ENCODE measurements at regions not wholly inside any gene's neighbourhood (a gene's known extent, or its start where the extent isn't known, plus 50 kb on each side); places are given as distances from the start of the nearest gene placed in this dataset.
"Not testable (repeated sequence)": the region's sequence is repeated elsewhere in the genome, so short reads cannot be mapped to it uniquely, and the experiment has no call there.

GRCh38 chr6:133779916-133780695 is 108.8 kb upstream of the TCF21 start:
- Histone ChIP-seq H3K9me3 (replicated peaks) (no peaks in the 10 kb centered on the region), H3K27ac (no peak overlapping the region), H3K4me1 (replicated peaks) (no peaks in the 10 kb centered on the region), H3K27me3 (replicated peaks) (no peaks in the 10 kb centered on the region), H3K36me3 (no peaks in the 10 kb centered on the region), H3K4me3 (no peak overlapping the region)
- DNase-seq (ENCODE audit: low read depth in 1 of 2, low spot score in 2 of 2) = no peak

- Histone ChIP-seq H3K27ac (no peak overlapping the region), H3K4me3 (no peak overlapping the region), H3K36me3 (no peaks in the 10 kb centered on the region), H3K27me3 (replicated peaks) (no peaks in the 10 kb centered on the region), H3K9me3 (replicated peaks) (no peaks in the 10 kb centered on the region), H3K4me1 (replicated peaks) (peaks cover 9% of the 10 kb centered on the region)
- no peak for DNase-seq (ENCODE audit: low read depth in 1 of 2, low spot score in 2 of 2)
These were observed 102.9 kb upstream of the TCF21 start for GRCh38 chr6:133786016-133786415.

GRCh38 chr6:133787122-133787521 is 101.8 kb upstream of the TCF21 start:
- peaks cover 9% of the 10 kb centered on the region for H3K4me1 ChIP-seq (replicated peaks)

GRCh38 chr6:133787859-133788505 is 100.9 kb upstream of the TCF21 start:
- peak in 1 of 2 experiments; percentile 19 for DNase-seq (ENCODE audit: low read depth in 1 of 2, low spot score in 2 of 2)
- Histone ChIP-seq H3K9me3 (replicated peaks) (no peaks in the 10 kb centered on the region), H3K4me1 (replicated peaks) (peaks cover 9% of the 10 kb centered on the region), H3K36me3 (no peaks in the 10 kb centered on the region), H3K27me3 (replicated peaks) (no peaks in the 10 kb centered on the region), H3K27ac (no peak overlapping the region), H3K4me3 (no peak overlapping the region)

More at GRCh38 chr6:133787122-133787521, 101.8 kb upstream of the TCF21 start:
- Histone ChIP-seq H3K27ac (no peak overlapping the region), H3K36me3 (no peaks in the 10 kb centered on the region), H3K4me3 (no peak overlapping the region), H3K27me3 (replicated peaks) (no peaks in the 10 kb centered on the region), H3K9me3 (replicated peaks) (no peaks in the 10 kb centered on the region)
- DNase-seq (ENCODE audit: low read depth in 1 of 2, low spot score in 2 of 2) = no peak

- Histone ChIP-seq H3K9me3 (replicated peaks) (no peaks in the 10 kb centered on the region), H3K4me3 (no peak overlapping the region), H3K36me3 (no peaks in the 10 kb centered on the region), H3K27me3 (replicated peaks) (no peaks in the 10 kb centered on the region), H3K4me1 (replicated peaks) (peaks cover 9% of the 10 kb centered on the region), H3K27ac (no peak overlapping the region)
- DNase-seq (ENCODE audit: low read depth in 1 of 2, low spot score in 2 of 2) = no peak
These were observed 100.4 kb upstream of the TCF21 start for GRCh38 chr6:133788556-133788955.

- not testable (repeated sequence) for H3K4me3 ChIP-seq; H3K27me3 ChIP-seq (replicated peaks); H3K27ac ChIP-seq; H3K4me1 ChIP-seq (replicated peaks); H3K9me3 ChIP-seq (replicated peaks); DNase-seq (ENCODE audit: low read depth in 1 of 2, low spot score in 2 of 2); H3K36me3 ChIP-seq
These were observed 99.5 kb upstream of the TCF21 start for GRCh38 chr6:133789449-133789848.

GRCh38 chr6:133790756-133791155 is 98.2 kb upstream of the TCF21 start:
- not testable (repeated sequence) for H3K9me3 ChIP-seq (replicated peaks); H3K4me3 ChIP-seq; H3K36me3 ChIP-seq; H3K4me1 ChIP-seq (replicated peaks); H3K27me3 ChIP-seq (replicated peaks); DNase-seq (ENCODE audit: low read depth in 1 of 2, low spot score in 2 of 2); H3K27ac ChIP-seq

GRCh38 chr6:133795051-133795450 is 93.9 kb upstream of the TCF21 start:
- H3K27ac ChIP-seq; H3K4me3 ChIP-seq; H3K27me3 ChIP-seq (replicated peaks); H3K9me3 ChIP-seq (replicated peaks); H3K36me3 ChIP-seq; DNase-seq (ENCODE audit: low read depth in 1 of 2, low spot score in 2 of 2); H3K4me1 ChIP-seq (replicated peaks): not testable (repeated sequence)

- Histone ChIP-seq H3K27me3 (replicated peaks) (no peaks in the 10 kb centered on the region), H3K9me3 (replicated peaks) (no peaks in the 10 kb centered on the region)
These were observed 92.7 kb upstream of the TCF21 start for GRCh38 chr6:133796235-133796634.

GRCh38 chr6:133799043-133799442 is 89.9 kb upstream of the TCF21 start:
- Histone ChIP-seq H3K36me3 (no peaks in the 10 kb centered on the region), H3K27me3 (replicated peaks) (no peaks in the 10 kb centered on the region), H3K4me3 (no peak overlapping the region), H3K9me3 (replicated peaks) (no peaks in the 10 kb centered on the region), H3K27ac (no peak overlapping the region), H3K4me1 (replicated peaks) (no peaks in the 10 kb centered on the region)
- no peak for DNase-seq (ENCODE audit: low read depth in 1 of 2, low spot score in 2 of 2)

More at GRCh38 chr6:133796235-133796634, 92.7 kb upstream of the TCF21 start:
- Histone ChIP-seq H3K4me1 (replicated peaks) (no peaks in the 10 kb centered on the region), H3K27ac (no peak overlapping the region), H3K36me3 (no peaks in the 10 kb centered on the region), H3K4me3 (no peak overlapping the region)
- no peak for DNase-seq (ENCODE audit: low read depth in 1 of 2, low spot score in 2 of 2)

- no peak for DNase-seq (ENCODE audit: low read depth in 1 of 2, low spot score in 2 of 2)
- Histone ChIP-seq H3K9me3 (replicated peaks) (no peaks in the 10 kb centered on the region), H3K4me1 (replicated peaks) (no peaks in the 10 kb centered on the region), H3K36me3 (no peaks in the 10 kb centered on the region), H3K27ac (no peak overlapping the region), H3K27me3 (replicated peaks) (no peaks in the 10 kb centered on the region), H3K4me3 (no peak overlapping the region)
These were observed 86.1 kb upstream of the TCF21 start for GRCh38 chr6:133802861-133803260.

GRCh38 chr6:133804265-133804664 is 84.6 kb upstream of the TCF21 start:
- no peaks in the 10 kb centered on the region for H3K27me3 ChIP-seq (replicated peaks)
- no peaks in the 10 kb centered on the region for H3K4me1 ChIP-seq (replicated peaks)
- H3K27ac ChIP-seq = no peak overlapping the region
- H3K9me3 ChIP-seq (replicated peaks) = no peaks in the 10 kb centered on the region
- H3K4me3 ChIP-seq = no peak overlapping the region
- H3K36me3 ChIP-seq = no peaks in the 10 kb centered on the region
- DNase-seq (ENCODE audit: low read depth in 1 of 2, low spot score in 2 of 2) = no peak

GRCh38 chr6:133805876-133806275 is 83.0 kb upstream of the TCF21 start:
- no peaks in the 10 kb centered on the region for H3K27me3 ChIP-seq (replicated peaks)

GRCh38 chr6:133806382-133807140 is 82.4 kb upstream of the TCF21 start:
- no peaks in the 10 kb centered on the region for H3K36me3 ChIP-seq
- H3K27ac ChIP-seq = no peak overlapping the region
- H3K9me3 ChIP-seq (replicated peaks) = no peaks in the 10 kb centered on the region
- no peak overlapping the region for H3K4me3 ChIP-seq
- no peak for DNase-seq (ENCODE audit: low read depth in 1 of 2, low spot score in 2 of 2)
- H3K4me1 ChIP-seq (replicated peaks) = no peaks in the 10 kb centered on the region
- no peaks in the 10 kb centered on the region for H3K27me3 ChIP-seq (replicated peaks)

More at GRCh38 chr6:133805876-133806275, 83.0 kb upstream of the TCF21 start:
- no peak overlapping the region for H3K4me3 ChIP-seq
- no peaks in the 10 kb centered on the region for H3K9me3 ChIP-seq (replicated peaks)
- H3K36me3 ChIP-seq = no peaks in the 10 kb centered on the region
- no peaks in the 10 kb centered on the region for H3K4me1 ChIP-seq (replicated peaks)
- DNase-seq (ENCODE audit: low read depth in 1 of 2, low spot score in 2 of 2) = no peak
- H3K27ac ChIP-seq = no peak overlapping the region
